ENCODE measurements at regions not wholly inside any gene's neighbourhood (a gene's known extent, or its start where the extent isn't known, plus 50 kb on each side); places are given as distances from the start of the nearest gene placed in this dataset.
A peak's percentile ranks its signal among the peaks of the same experiment; 100 is the strongest.

GRCh38 chr2:122132147-122132691 lies 376.8 kb downstream of the TSN start:
- no peak for DNase-seq

- DNase-seq, result no peak
Observed at GRCh38 chr2:122135021-122135937, 379.8 kb downstream of the TSN start.

GRCh38 chr2:122136056-122136455 lies 380.6 kb downstream of the TSN start:
- peak; percentile 29 for DNase-seq

- DNase-seq, result no peak
Observed at GRCh38 chr2:122138561-122138960, 383.1 kb downstream of the TSN start.

- no peak for DNase-seq
Observed at GRCh38 chr2:122139739-122140420, 384.4 kb downstream of the TSN start.

- DNase-seq, result no peak
Observed at GRCh38 chr2:122144884-122145283, 389.4 kb downstream of the TSN start.

GRCh38 chr2:122145856-122146255 lies 390.4 kb downstream of the TSN start:
- no peak for DNase-seq

- no peak for DNase-seq
Observed at GRCh38 chr2:122148128-122148767, 392.8 kb downstream of the TSN start.

GRCh38 chr2:122150524-122151280 lies 395.3 kb downstream of the TSN start:
- no peak for DNase-seq

GRCh38 chr2:122152571-122152970 lies 397.1 kb downstream of the TSN start:
- no peak for DNase-seq

GRCh38 chr2:122156176-122156890 lies 400.9 kb downstream of the TSN start:
- DNase-seq, result no peak

GRCh38 chr2:122157158-122157557 lies 401.7 kb downstream of the TSN start:
- DNase-seq, result no peak

GRCh38 chr2:122163617-122164016 lies 408.2 kb downstream of the TSN start:
- DNase-seq, result no peak

- no peak for DNase-seq
Observed at GRCh38 chr2:122164964-122165363, 409.5 kb downstream of the TSN start.

GRCh38 chr2:122166820-122167219 lies 411.4 kb downstream of the TSN start:
- no peak for DNase-seq

GRCh38 chr2:122167515-122167914 lies 412.1 kb downstream of the TSN start:
- DNase-seq, result no peak

GRCh38 chr2:122168799-122169198 lies 413.3 kb downstream of the TSN start:
- no peak for DNase-seq

GRCh38 chr2:122172812-122173211 lies 417.4 kb downstream of the TSN start:
- no peak for DNase-seq

GRCh38 chr2:122174061-122174460 lies 418.6 kb downstream of the TSN start:
- no peak for DNase-seq

GRCh38 chr2:122179492-122180165 lies 424.2 kb downstream of the TSN start:
- DNase-seq, result no peak

- no peak for DNase-seq
Observed at GRCh38 chr2:122180972-122181371, 425.5 kb downstream of the TSN start.

Data from RPMI8226 (cell line).